ENCODE measurements at regions not wholly inside any gene's neighbourhood (a gene's known extent, or its start where the extent isn't known, plus 50 kb on each side); places are given as distances from the start of the nearest gene placed in this dataset.

- TF ChIP-seq CTCF (IDR thresholded peaks at IDR 0.05) (no peak), POLR2A (IDR thresholded peaks at IDR 0.05) (no peak), EP300 (IDR thresholded peaks at IDR 0.05) (no peak)
Measured at GRCh38 chr1:87816646-87817045, 488.0 kb downstream of the LMO4 start.
